HG02759 (cell line): ENCODE measurements at regions not wholly inside any gene's neighbourhood (a gene's known extent, or its start where the extent isn't known, plus 50 kb on each side); places are given as distances from the start of the nearest gene placed in this dataset.
"Not testable (repeated sequence)": the region's sequence is repeated elsewhere in the genome, so short reads cannot be mapped to it uniquely, and the experiment has no call there.

Experiments
- ATAC-seq: cut with Tn5 transposase; IDR thresholded peaks from one replicate; pipeline ENCODE4 v1.9.1; 2021; ENCODE audit warnings: mild to moderate bottlenecking, moderate library complexity; ENCODE audit not compliant: unreplicated experiment

DNA sequence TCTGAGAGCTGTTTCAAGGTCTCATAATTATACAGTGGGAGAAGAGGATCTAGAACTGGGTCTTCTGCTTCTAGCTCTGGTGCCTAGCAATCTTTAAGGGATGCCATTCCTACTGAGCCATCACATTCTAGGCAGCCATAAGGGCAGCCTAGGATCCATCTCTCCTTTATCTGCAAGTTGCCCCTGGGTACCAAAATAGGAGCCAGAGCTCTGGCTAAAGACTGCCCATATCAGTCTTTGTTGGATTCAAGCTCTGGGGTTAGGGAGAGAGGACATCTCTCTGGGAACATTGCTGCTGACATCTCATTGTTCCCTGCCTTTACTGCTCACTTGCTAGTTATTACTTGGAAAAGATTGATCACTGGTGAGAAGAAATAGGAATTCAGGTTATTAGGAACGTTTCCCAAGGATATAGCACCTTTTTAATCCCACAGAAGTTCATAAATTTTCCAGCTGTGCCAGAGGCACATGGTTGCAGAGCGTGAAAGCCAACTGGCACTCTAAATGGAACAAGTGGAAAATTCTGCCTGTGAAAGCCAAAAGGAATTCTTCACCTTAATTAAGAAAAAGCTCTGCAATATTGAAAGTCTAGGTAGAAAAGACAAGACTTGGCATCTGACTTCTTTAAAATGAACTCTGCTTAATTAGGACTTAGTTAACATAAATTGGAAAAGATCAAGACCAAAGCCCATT is 102.2 kb downstream of the CDC42EP3 start:
- ATAC-seq, result no peak

DNA sequence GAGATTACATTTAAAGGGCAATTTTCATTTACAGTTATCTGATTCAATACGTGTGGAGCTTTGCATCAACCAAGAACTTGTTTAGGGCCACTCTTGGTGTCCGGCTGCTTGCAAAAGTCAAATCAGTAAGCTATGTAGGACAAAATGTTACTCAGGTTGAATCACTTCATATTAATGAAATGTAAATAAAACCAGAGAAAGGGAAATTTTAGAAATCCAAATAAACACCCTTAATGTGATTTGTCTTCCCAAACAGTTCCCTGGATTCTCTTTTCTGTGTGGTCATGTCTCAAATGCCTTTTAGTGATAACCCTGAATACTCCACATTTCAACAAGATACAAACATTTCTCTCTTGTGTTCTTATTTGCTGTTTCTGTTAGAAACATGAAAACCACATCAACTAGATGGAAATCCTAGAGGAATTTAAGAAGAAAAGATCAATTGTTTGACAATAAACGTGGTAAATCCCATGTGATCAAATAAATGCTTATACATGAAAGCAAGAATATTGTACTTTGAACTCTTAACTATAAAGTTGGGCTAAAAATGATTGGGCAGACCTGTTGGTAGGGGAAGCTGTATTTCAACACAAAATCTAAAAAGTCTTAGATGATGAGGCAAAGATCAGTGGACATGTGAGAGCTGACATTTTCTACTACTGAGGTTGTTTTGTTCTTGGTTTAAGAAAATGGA is 101.3 kb downstream of the CDC42EP3 start:
- no peak for ATAC-seq

GRCh38 chr2:37570773-37571586 is 100.5 kb downstream of the CDC42EP3 start:
- peak; percentile 91 for ATAC-seq

DNA sequence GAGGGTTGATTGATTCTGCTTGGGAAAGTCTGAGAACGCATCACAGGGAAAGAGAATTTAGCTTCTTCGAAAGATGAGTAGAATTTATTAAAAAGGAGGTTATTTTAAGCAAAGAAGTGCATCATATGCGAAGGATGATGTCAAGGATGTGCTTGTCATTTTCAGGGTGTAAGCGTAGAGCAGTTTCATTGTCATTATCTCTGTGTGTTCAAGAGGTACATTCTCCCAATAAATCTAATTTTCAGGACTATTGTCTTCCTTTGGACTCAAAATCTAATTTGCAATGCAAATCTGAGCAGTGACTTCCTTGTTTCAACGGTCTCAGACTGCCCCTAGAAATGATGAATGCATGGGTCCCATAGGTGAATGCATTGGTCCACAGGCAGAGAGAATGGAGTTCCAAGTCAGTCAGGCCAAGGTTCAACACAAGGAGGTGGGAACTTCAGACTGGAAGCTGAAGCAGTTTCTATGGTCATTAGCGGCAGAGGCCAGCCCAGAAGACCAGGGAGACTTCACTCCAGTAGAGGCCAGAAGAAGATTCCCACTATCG is 99.8 kb downstream of the CDC42EP3 start:
- ATAC-seq, result no peak

- peak; percentile 56 for ATAC-seq
Measured at GRCh38 chr2:37573451-37574388, 97.7 kb downstream of the CDC42EP3 start.

- ATAC-seq, result no peak
Measured at GRCh38 chr2:37575780-37576179, 95.7 kb downstream of the CDC42EP3 start.

- ATAC-seq, result not testable (repeated sequence)
Measured at GRCh38 chr2:37576194-37576593, 95.2 kb downstream of the CDC42EP3 start.

GRCh38 chr2:37576831-37577230 is 94.6 kb downstream of the CDC42EP3 start:
- ATAC-seq, result no peak

DNA sequence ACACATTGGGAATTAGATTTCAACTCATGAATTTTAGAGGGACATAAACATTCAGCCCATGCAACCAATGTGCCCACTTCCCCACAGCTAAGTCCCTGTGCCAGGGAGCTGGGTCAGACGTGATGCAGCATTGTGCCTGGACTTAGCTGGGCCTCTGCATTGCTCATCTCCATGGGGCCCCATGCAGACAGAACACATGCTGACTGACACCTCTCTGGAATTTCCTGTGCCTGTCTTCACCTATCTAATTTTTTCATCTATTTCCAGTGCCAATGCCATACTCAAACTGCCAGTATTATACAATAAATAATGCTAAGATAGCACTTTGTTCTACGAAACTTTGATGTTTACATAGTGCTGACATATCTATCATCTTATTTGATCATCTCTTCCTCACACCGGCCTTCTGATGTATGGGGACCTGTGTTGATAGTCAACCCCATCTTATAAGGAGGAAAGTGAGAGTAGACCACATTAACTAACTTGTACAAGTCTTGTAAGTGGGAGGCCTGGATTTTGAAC is 92.2 kb downstream of the CDC42EP3 start:
- ATAC-seq, result no peak

DNA sequence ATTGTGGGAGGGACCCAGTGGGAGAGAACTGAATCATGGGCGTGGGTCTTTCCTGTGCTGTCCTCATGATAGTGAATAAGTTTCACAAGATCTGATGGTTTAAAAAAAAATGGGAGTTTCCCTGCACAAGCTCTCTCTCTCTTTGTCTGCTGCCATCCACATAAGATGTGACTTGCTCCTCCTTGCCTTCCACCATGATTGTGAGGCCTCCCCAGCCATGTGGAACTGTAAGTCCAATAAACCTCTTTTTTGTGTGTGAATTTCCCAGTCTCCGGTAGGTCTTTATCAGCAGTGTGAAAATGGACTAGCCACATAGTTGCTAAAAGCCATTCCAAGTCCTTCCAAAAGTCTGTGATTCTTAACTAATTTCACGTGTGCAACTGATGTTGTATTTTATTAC is 91.5 kb downstream of the CDC42EP3 start:
- not testable (repeated sequence) for ATAC-seq

DNA sequence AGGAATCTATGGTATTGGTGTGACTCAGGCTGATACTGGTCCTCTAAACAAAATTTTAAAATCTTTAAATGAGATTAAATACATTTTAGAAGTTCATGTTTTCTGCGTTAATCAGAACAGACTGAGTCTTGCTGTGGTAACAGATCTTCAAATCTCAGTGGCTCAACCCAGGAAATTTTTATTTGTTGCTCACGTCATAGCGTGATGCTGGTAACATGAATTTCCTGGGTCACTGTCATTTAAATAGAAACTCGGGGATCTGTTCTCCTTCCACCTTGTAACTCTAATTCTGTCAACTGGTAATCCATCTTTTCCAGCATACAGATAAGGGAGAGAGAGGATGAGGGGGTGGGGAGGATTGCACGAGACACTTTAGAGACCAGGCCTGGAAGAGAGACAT is 90.0 kb downstream of the CDC42EP3 start:
- ATAC-seq, result no peak

- no peak for ATAC-seq
Measured at GRCh38 chr2:37582481-37583220, 88.8 kb downstream of the CDC42EP3 start.

- ATAC-seq, result no peak
Measured at GRCh38 chr2:37583402-37583801, 88.0 kb downstream of the CDC42EP3 start.

- no peak for ATAC-seq
Measured at GRCh38 chr2:37583867-37584266, 87.6 kb downstream of the CDC42EP3 start.

DNA sequence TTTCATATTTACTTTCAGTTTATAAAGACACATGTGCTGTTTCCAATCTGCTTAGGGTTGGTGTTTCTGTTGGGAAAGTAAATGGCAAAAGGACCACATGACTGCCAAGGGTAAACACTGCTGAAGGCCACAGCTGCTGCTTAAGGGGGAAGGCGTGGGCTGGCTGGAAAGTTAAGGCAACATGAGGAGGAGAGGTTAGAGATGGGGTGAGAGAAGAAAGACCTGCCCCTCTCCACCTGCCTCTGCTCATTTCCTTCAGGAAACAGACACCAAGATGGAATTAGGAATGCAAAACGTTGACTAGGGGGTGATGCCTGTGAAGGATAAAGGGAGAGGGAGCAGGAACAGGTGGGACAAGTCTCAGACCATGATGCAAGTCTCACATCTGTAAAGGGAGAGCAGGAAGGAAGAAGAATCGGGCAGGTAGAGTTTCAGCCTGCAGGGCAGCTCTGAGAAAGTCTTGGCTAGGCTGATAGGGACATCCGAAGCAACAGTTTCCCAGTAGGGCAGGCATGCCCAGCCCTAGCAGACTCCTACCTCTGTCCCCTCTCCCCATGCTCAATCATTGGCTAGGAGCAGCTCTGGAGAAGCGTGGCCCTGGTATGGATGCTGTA is 86.0 kb downstream of the CDC42EP3 start:
- peak; percentile 44 for ATAC-seq

- no peak for ATAC-seq
Measured at GRCh38 chr2:37585982-37586621, 85.3 kb downstream of the CDC42EP3 start.

DNA sequence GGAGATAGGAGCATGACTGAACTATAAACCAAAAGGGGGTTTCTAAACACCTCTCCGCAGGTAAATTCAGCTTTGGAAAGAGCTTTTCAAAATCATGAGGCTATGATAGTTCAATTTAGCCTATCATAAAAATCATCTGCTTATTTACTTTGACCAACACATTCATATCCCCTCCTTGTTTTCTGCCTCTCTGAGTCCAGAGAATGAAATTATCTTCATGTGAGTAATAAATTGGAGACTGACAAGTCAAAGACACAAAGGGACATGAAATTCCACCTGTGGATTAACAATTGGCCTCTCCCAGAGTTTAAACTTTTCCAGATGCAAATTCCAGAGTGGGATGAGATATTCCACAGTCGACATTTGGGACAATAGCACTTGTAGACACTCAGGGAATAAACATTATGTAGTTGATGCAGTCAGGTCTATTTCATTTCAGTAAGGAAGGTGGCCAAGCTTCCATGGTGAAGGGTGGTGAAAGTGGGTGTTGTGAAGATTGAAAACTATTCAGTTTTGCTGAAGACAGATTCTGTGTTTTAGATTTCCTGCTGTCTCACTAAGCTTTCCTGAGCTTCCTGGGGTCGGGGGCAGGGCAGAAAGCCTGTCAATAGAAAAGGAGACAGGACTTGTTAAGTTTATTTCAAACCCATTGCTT is 84.7 kb downstream of the CDC42EP3 start:
- ATAC-seq, result no peak

DNA sequence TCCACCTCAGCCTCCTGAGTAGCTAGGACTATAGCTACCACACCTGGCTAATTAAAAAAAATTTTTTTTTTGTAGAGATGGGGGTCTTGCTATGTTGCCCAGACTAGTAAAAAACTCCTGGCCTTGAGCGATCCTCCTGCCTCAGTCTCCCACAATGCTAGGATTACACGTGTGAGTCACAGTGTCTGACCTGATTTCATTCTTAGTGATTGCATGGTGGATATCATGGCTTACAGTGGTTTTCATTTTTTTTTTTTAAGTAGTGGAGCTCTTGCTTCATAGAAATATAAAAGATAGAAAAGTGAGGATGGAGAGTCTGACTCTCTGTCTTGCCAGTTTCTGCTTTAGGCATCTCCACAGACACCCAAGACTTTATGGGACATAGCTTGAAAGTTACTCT is 83.6 kb downstream of the CDC42EP3 start:
- no peak for ATAC-seq
